ENCODE measurements at regions not wholly inside any gene's neighbourhood (a gene's known extent, or its start where the extent isn't known, plus 50 kb on each side); places are given as distances from the start of the nearest gene placed in this dataset.

GRCh38 chr20:40565682-40566040 is 123.4 kb downstream of the MAFB start:
- H3K14ac ChIP-seq (ENCODE audit: insufficient read length): no peak overlapping the region
- H3K9ac ChIP-seq (replicated peaks in 1 of 4; ENCODE audit: extremely low read depth in 1 of 4, low read depth in 3 of 4, low read length in 3 of 4): no peak overlapping the region
- H2BK15ac ChIP-seq (ENCODE audit: low read length): no peak overlapping the region
- no peak overlapping the region for H3K4me2 ChIP-seq (ENCODE audit: insufficient read depth in 1 of 2, low read depth in 2 of 2, low read length in 2 of 2)
- ChIA-PET CTCF (ENCODE audit: partially characterized antibody) (interaction anchor here (0.8 to 1.5 kb wide), 4 partner anchors 12 to 30 kb away, joined by 3 to 4 read pairs (median 4); no protein-coding TSS in a partner anchor), POLR2A (ENCODE audit: partially characterized antibody) (no interaction called here)
- H2BK12ac ChIP-seq (ENCODE audit: low read depth, low read length): no peak overlapping the region
- H3K23me2 ChIP-seq (ENCODE audit: low read depth, low read length): no peaks in the 10 kb centered on the region
- no peak overlapping the region for H2BK120ac ChIP-seq (replicated peaks; ENCODE audit: low read depth, low read length)
- H3K23ac ChIP-seq (ENCODE audit: insufficient read length): no peak overlapping the region
- 0 out of 2 replicates have a peak overlapping the region, but pooled peaks have one; percentile 8 for H2BK5ac ChIP-seq (ENCODE audit: low read depth, low read length)
- no peak overlapping the region for H3K27ac ChIP-seq (ENCODE audit: low read depth, low read length)
- H4K8ac ChIP-seq (ENCODE audit: extremely low read depth, insufficient read depth, low read length): no peak overlapping the region
- no peak overlapping the region for H3K4ac ChIP-seq (replicated peaks; ENCODE audit: insufficient read length, low read depth, low read length)
- no peak overlapping the region for H4K5ac ChIP-seq (ENCODE audit: insufficient read length, low read depth, low read length)
- DNase-seq (ENCODE audit: low read depth in 1 of 2, low spot score in 2 of 2): no peak
- H3K79me1 ChIP-seq (ENCODE audit: low read depth, low read length): no peaks in the 10 kb centered on the region
- H3K27me3 ChIP-seq (replicated peaks in 1 of 4; ENCODE audit: control insufficient read depth in 3 of 4, extremely low read depth in 1 of 4, insufficient read depth in 3 of 4, low read length in 3 of 4): no peaks in the 10 kb centered on the region; a peak in 1 of 7 replicates
- no peak overlapping the region for H2AFZ ChIP-seq (ENCODE audit: low read length)
- no peak overlapping the region for H2BK20ac ChIP-seq (ENCODE audit: low read length)
- no peaks in the 10 kb centered on the region for H4K20me1 ChIP-seq (replicated peaks in 1 of 2; ENCODE audit: control insufficient read depth in 1 of 2, insufficient read depth in 2 of 2, low read length in 2 of 2)
- 82% methylated on average over 1 of the region's 1 CpG; no CpG with 5 or more reads in 1 of the 2 experiments for WGBS, 2 experiments (ENCODE audit: extremely low coverage in 1 of 2, insufficient coverage in 1 of 2, insufficient read length in 1 of 2, insufficient replicate concordance in 2 of 2, low coverage in 1 of 2, low lambda C conversion rate in 2 of 2, missing lambda C conversion rate in 1 of 2)
- H2AK5ac ChIP-seq (ENCODE audit: low read depth, low read length): no peak overlapping the region
- H3K36me3 ChIP-seq (ENCODE audit: control insufficient read depth in 2 of 4, insufficient read depth in 4 of 4, low read length in 3 of 4): no peaks in the 10 kb centered on the region
- no peak overlapping the region for H3K18ac ChIP-seq (ENCODE audit: extremely low read depth, low read length)
- FAIRE-seq: no peak
- H3K4me3 ChIP-seq (ENCODE audit: extremely low read depth in 1 of 4, insufficient read depth in 2 of 4, low read depth in 3 of 4, low read length in 4 of 4): no peak overlapping the region
- H3K4me1 ChIP-seq (replicated peaks in 1 of 4; ENCODE audit: control insufficient read depth in 3 of 4, insufficient read depth in 4 of 4, low read length in 3 of 4): peaks cover 0 to 3% (median 0%) of the 10 kb centered on the region in 4 experiments; a peak in 1 of 7 replicates
- no peaks in the 10 kb centered on the region for H3K79me2 ChIP-seq (ENCODE audit: control insufficient read depth in 1 of 2, insufficient read depth in 2 of 2, low read length in 2 of 2)
- no peak overlapping the region for H3K56ac ChIP-seq (replicated peaks; ENCODE audit: insufficient read length, low read depth, low read length)
- H3K9me3 ChIP-seq (ENCODE audit: insufficient read depth in 2 of 2, low read depth in 1 of 2, low read length in 1 of 2): no peaks in the 10 kb centered on the region
- no peak overlapping the region for H4K91ac ChIP-seq (replicated peaks; ENCODE audit: insufficient read length, low read length)
- peak in 1 of 2 experiments; percentile 30; a peak in 1 of 4 replicates for TF ChIP-seq RAD21 (IDR thresholded peaks at IDR 0.05 in 1 of 2, conservative IDR thresholded peaks at IDR 0.05 in 1 of 2; ENCODE audit: low read depth in 2 of 2, low read length in 2 of 2)
- TF ChIP-seq SRF (IDR thresholded peaks at IDR 0.05; ENCODE audit: low read depth, low read length): no peak
- TF ChIP-seq CTCF (IDR thresholded peaks at IDR 0.05; ENCODE audit: control extremely low read depth in 1 of 3, insufficient read depth in 1 of 3, low read depth in 1 of 3, low read length in 3 of 3): peak in 2 of 3 experiments; percentile 12 to 24; a peak in 2 of 4 replicates
